ENCODE measurements at regions not wholly inside any gene's neighbourhood (a gene's known extent, or its start where the extent isn't known, plus 50 kb on each side); places are given as distances from the start of the nearest gene placed in this dataset.

DNA sequence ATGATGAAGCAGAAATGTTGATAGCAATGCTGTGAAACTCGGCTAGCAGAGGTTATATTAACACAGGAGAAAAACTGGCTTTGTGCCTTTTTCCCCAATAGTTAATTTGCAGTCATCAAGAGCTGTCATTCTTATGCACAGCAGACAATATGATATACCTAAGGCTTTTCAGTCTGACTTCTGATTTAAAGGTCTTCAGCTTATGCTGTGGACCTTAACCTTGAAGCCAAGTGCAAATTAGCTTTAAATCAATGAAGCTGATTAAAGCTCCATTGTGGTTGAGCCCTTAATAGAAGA is 171.6 kb upstream of the ID4 start:
- WGBS, 2 donors, result 15 to 31% methylated on average over 1 of the region's 1 CpG
- TF ChIP-seq POLR2A (IDR thresholded peaks at IDR 0.05), result no peak
- intact Hi-C loops (cut with DNase I; ENCODE audit: low total_unique reads), result no loop called here
- H3K4me3 ChIP-seq (ENCODE audit: low read depth, poor library complexity, severe bottlenecking), result no peak overlapping the region
- DNase-seq (ENCODE audit: low spot score in 2 of 2), result no peak

GRCh38 chr6:19668710-19669109 is 168.5 kb upstream of the ID4 start:
- no peak overlapping the region for H3K4me3 ChIP-seq (ENCODE audit: low read depth, poor library complexity, severe bottlenecking)
- no peak for DNase-seq (ENCODE audit: low spot score in 2 of 2)
- intact Hi-C loops (cut with DNase I; ENCODE audit: low total_unique reads), result no loop called here
- no peak for TF ChIP-seq POLR2A (IDR thresholded peaks at IDR 0.05)
- TF ChIP-seq, protein P1, sequence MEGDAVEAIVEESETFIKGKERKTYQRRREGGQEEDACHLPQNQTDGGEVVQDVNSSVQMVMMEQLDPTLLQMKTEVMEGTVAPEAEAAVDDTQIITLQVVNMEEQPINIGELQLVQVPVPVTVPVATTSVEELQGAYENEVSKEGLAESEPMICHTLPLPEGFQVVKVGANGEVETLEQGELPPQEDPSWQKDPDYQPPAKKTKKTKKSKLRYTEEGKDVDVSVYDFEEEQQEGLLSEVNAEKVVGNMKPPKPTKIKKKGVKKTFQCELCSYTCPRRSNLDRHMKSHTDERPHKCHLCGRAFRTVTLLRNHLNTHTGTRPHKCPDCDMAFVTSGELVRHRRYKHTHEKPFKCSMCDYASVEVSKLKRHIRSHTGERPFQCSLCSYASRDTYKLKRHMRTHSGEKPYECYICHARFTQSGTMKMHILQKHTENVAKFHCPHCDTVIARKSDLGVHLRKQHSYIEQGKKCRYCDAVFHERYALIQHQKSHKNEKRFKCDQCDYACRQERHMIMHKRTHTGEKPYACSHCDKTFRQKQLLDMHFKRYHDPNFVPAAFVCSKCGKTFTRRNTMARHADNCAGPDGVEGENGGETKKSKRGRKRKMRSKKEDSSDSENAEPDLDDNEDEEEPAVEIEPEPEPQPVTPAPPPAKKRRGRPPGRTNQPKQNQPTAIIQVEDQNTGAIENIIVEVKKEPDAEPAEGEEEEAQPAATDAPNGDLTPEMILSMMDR (IDR thresholded peaks at IDR 0.05), result no peak

- DNase-seq (ENCODE audit: low spot score in 2 of 2), result no peak
- H3K4me3 ChIP-seq (ENCODE audit: low read depth, poor library complexity, severe bottlenecking), result no peak overlapping the region
- TF ChIP-seq, protein P1 (IDR thresholded peaks at IDR 0.05), result no peak
- no peak for TF ChIP-seq POLR2A (IDR thresholded peaks at IDR 0.05)
- intact Hi-C loops (cut with DNase I; ENCODE audit: low total_unique reads), result no loop called here
Observed at GRCh38 chr6:19669206-19669605, 168.0 kb upstream of the ID4 start.

DNA sequence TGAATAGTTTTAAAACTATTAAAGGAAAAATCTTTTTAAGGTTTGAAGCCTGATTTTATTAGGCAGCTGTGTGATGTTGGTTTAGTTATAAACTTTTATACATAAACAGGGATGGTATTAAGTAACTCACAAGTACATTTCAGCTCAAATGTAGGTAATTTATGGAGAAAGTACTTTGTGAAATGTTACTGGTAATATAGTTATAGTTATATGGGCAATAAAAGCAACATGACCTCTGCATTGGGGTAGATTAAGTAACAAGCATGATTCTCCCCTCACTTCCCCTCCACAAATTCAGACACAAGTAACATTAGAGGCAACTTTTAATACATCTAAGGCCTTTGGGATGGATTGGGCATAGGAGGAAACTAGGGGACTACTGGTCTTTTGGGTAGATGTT is 154.3 kb upstream of the ID4 start:
- TF ChIP-seq, protein P1 (IDR thresholded peaks at IDR 0.05), result no peak
- no peak for TF ChIP-seq POLR2A (IDR thresholded peaks at IDR 0.05)
- DNase-seq (ENCODE audit: low spot score in 2 of 2), result no peak
- H3K4me3 ChIP-seq (ENCODE audit: low read depth, poor library complexity, severe bottlenecking), result no peak overlapping the region
- intact Hi-C loops (cut with DNase I; ENCODE audit: low total_unique reads), result no loop called here

DNA sequence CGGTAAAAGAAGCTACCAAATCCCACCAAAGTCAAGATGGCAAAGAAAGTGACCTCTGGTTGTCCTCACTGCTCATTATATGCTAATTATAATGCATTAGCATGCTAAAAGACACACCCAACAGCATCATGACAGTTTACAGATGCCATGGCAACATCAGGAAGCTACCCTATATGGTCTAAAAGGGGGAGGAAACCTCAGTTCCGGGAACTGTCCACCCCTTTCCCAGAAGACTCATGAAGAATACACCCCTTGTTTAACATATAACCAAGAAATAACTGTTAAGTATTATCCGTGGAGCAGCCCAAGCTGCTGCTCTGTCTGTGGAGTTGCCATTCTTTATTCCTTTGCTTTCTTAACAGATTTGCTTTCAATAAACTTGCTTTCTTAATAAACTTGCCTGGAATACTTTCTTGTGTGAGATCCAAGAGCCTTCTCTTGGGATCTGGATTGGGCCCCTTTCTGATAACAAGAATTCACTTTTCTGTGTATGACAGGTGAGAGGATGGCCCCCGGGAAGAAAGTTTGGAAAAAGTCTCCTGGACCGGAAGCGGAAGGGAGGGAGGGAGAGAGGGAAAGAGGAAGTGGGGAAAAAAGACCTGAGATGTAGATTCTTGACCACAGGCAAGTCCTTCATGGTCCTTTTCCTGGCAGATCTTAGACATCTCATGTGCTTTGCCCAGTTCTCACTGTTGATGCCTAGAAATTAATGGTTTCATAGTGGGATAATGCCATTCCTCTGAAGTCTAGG is 146.7 kb upstream of the ID4 start:
- TF ChIP-seq, protein P1 (IDR thresholded peaks at IDR 0.05), result no peak
- TF ChIP-seq POLR2A (IDR thresholded peaks at IDR 0.05), result no peak
- intact Hi-C loops (cut with DNase I; ENCODE audit: low total_unique reads), result no loop called here
- 68% methylated on average over 6 of the region's 6 CpGs for WGBS, 2 donors
- H3K4me3 ChIP-seq (ENCODE audit: low read depth, poor library complexity, severe bottlenecking), result no peak overlapping the region
- no peak for DNase-seq (ENCODE audit: low spot score in 2 of 2)

DNA sequence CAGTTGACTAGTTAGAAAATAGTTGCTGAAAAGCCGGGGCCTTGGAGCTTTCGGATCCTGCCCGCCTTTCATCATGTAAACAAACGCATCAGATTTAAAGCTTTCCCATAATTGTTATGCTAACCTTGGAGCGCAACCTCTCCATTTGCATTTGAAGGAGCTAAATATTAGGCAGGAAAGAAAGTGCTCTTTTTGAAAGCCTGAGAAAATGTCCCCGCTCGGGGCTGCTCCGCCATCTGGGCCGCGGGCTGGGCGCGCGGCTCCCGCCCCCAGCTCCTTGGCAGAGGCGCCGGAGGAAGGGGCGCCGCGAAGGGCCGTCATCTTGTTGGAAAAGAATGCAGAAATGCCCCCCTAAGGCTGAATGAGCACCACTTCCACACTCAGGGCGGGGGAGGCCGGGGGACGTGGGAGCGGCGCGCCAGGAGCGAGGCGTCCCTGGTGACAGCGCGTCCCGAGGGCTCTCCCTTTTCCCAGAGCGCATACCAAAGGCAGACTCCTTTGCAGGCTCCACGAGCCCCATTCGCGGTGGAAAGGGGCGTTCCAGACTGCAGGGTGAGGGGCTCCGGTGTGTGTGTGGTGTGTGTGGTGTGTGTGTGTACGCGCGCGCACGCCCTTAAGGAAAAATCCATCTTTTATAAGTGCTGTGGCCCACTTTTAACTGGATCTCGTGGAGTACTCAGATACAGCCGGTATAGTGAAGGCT is 145.6 kb upstream of the ID4 start:
- intact Hi-C loops (cut with DNase I; ENCODE audit: low total_unique reads), result no loop called here
- TF ChIP-seq, protein P1 (IDR thresholded peaks at IDR 0.05), result no peak
- TF ChIP-seq POLR2A (IDR thresholded peaks at IDR 0.05), result no peak
- H3K4me3 ChIP-seq (ENCODE audit: low read depth, poor library complexity, severe bottlenecking), result peak overlapping the region; percentile 20
- 5 to 7% methylated on average over 44 of the region's 44 CpGs for WGBS, 2 donors
- no peak for DNase-seq (ENCODE audit: low spot score in 2 of 2)

Measured in lower leg skin (tissue), 4 donors.